ENCODE measurements at regions not wholly inside any gene's neighbourhood (a gene's known extent, or its start where the extent isn't known, plus 50 kb on each side); places are given as distances from the start of the nearest gene placed in this dataset.

DNA sequence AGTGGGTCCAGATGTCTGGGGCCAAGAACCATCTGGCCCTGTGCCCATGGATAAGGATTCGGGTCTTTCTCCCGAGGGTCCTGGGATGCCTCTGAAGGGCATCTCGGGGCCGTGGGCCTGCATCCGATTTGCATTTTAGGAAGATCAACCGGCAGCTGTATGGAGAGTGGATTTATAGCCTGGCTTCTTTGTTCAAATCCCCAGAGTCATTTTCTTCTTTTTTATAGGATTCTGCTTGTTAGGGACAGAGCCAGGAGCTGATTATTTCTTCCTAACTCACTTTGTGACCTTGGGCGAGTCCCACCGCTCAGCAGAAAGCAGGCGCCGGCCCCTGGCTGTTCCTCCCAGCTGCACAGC is 52.9 kb upstream of the APCDD1L start:
- Histone ChIP-seq H3K27me3 (peaks cover 0 to 15% (median 0%) of the 10 kb centered on the region in 3 donors), H3K4me1 (peaks cover 0 to 26% (median 11%) of the 10 kb centered on the region in 4 donors), H3K9me3 (peaks cover 0 to 8% (median 0%) of the 10 kb centered on the region in 4 donors), H3K4me3 (no peak overlapping the region), H3K36me3 (no peaks in the 10 kb centered on the region), H3K27ac (no peak overlapping the region)
- TF ChIP-seq EP300 (IDR thresholded peaks at IDR 0.05) = no peak
- TF ChIP-seq, protein P1, sequence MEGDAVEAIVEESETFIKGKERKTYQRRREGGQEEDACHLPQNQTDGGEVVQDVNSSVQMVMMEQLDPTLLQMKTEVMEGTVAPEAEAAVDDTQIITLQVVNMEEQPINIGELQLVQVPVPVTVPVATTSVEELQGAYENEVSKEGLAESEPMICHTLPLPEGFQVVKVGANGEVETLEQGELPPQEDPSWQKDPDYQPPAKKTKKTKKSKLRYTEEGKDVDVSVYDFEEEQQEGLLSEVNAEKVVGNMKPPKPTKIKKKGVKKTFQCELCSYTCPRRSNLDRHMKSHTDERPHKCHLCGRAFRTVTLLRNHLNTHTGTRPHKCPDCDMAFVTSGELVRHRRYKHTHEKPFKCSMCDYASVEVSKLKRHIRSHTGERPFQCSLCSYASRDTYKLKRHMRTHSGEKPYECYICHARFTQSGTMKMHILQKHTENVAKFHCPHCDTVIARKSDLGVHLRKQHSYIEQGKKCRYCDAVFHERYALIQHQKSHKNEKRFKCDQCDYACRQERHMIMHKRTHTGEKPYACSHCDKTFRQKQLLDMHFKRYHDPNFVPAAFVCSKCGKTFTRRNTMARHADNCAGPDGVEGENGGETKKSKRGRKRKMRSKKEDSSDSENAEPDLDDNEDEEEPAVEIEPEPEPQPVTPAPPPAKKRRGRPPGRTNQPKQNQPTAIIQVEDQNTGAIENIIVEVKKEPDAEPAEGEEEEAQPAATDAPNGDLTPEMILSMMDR (IDR thresholded peaks at IDR 0.05) = no peak
- no peak for TF ChIP-seq POLR2AphosphoS5 (IDR thresholded peaks at IDR 0.05)
- TF ChIP-seq POLR2A (IDR thresholded peaks at IDR 0.05) = no peak
- intact Hi-C loops (cut with DNase I; ENCODE audit: low total_unique reads) = no loop called here
- no peak for DNase-seq
- 76 to 88% (median 86%) methylated on average over 10 of the region's 10 CpGs for WGBS, 5 donors

GRCh38 chr20:58567437-58567836 is 52.2 kb upstream of the APCDD1L start:
- 79 to 93% (median 85%) methylated on average over 12 to 13 of the region's 13 CpGs for WGBS, 5 donors
- intact Hi-C loops (cut with DNase I; ENCODE audit: low total_unique reads) = no loop called here

DNA sequence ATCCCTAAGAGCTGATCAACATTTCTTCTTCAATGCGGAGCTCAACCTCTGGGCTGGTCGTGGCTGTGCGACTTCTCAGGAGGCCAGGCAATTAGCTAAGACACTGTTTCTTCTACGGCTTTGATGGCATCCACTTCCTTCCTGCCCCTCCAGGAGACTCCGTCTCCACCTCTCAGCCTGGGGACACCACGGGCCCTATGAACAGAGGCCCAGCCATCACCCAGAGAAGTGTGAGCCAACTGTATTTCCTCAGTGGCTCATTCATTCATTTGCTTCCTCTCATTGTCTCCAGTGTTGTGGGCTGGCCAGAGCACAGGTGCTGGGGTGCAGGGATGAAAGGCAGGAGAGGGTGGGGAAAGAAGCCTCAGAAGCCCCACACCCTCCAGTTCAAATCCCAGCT is 51.8 kb upstream of the APCDD1L start:
- Histone ChIP-seq H3K27me3 (peaks cover 0 to 15% (median 0%) of the 10 kb centered on the region in 3 donors), H3K4me3 (no peak overlapping the region), H3K36me3 (no peaks in the 10 kb centered on the region), H3K4me1 (peaks cover 0 to 22% (median 9%) of the 10 kb centered on the region in 4 donors), H3K27ac (no peak overlapping the region), H3K9me3 (peaks cover 0 to 8% (median 0%) of the 10 kb centered on the region in 4 donors)
- 75 to 82% (median 77%) methylated on average over 6 of the region's 6 CpGs for WGBS, 5 donors
- TF ChIP-seq EP300 (IDR thresholded peaks at IDR 0.05) (no peak), POLR2A (IDR thresholded peaks at IDR 0.05) (no peak), POLR2AphosphoS5 (IDR thresholded peaks at IDR 0.05) (no peak)
- TF ChIP-seq, protein P1 (IDR thresholded peaks at IDR 0.05) = no peak
- intact Hi-C loops (cut with DNase I; ENCODE audit: low total_unique reads) = no loop called here
- DNase-seq = no peak

More at GRCh38 chr20:58567437-58567836, 52.2 kb upstream of the APCDD1L start:
- Histone ChIP-seq H3K9me3 (peaks cover 0 to 8% (median 0%) of the 10 kb centered on the region in 4 donors), H3K4me3 (no peak overlapping the region), H3K4me1 (peaks cover 0 to 26% (median 11%) of the 10 kb centered on the region in 4 donors), H3K36me3 (no peaks in the 10 kb centered on the region), H3K27ac (no peak overlapping the region), H3K27me3 (peaks cover 0 to 15% (median 0%) of the 10 kb centered on the region in 3 donors)
- no peak for TF ChIP-seq EP300 (IDR thresholded peaks at IDR 0.05)
- TF ChIP-seq POLR2A (IDR thresholded peaks at IDR 0.05) = no peak
- TF ChIP-seq, protein P1 (IDR thresholded peaks at IDR 0.05) = no peak
- TF ChIP-seq POLR2AphosphoS5 (IDR thresholded peaks at IDR 0.05) = no peak
- DNase-seq = no peak

DNA sequence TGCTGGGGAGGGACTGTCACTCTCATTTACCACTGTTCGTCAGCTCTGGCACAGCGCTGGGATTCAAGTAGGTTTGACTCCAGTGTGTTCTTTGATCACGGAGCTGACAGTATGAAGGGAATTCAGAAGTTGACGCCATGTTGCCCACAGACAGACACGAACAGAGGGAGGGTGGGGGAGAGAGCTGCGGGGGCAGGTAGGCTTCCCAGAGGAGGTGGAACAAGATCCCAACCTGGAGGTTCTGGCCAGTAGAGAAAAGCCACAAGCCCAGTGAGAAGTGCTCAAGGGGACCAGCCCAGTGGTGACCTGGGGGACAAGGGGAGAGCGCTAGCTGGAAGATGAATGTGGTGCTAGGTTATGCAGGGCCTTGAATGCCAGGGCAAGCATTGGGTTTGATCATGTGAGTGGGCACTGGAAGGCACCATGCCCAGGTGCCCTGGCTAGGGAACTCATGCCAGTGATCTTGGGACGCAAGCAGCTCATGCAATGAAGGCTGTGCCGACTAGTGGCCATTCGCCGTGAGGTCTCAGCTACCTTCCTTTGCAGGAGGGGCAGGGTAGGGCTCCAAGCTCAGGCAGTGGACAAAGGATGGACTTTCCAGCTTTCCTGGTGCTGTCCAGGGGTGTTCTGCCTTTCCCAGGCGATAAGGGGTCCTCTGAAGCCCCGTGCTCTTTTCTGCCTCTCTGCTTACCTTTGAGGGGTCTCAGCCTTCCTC is 50.4 kb upstream of the APCDD1L start:
- TF ChIP-seq POLR2AphosphoS5 (IDR thresholded peaks at IDR 0.05) (no peak), POLR2A (IDR thresholded peaks at IDR 0.05) (no peak)
- 88 to 96% (median 92%) methylated on average over 13 of the region's 13 CpGs for WGBS, 5 donors
- Histone ChIP-seq H3K27ac (no peak overlapping the region), H3K36me3 (no peaks in the 10 kb centered on the region), H3K27me3 (peaks cover 0 to 15% (median 0%) of the 10 kb centered on the region in 3 donors), H3K9me3 (peaks cover 0 to 8% (median 0%) of the 10 kb centered on the region in 4 donors), H3K4me1 (peaks cover 0 to 9% (median 3%) of the 10 kb centered on the region in 4 donors), H3K4me3 (no peak overlapping the region)
- intact Hi-C loops (cut with DNase I; ENCODE audit: low total_unique reads) = no loop called here
- no peak for DNase-seq
